HUES48 (cell line): ENCODE measurements at regions not wholly inside any gene's neighbourhood (a gene's known extent, or its start where the extent isn't known, plus 50 kb on each side); places are given as distances from the start of the nearest gene placed in this dataset.

Experiments used
- H3K27ac ChIP-seq: one replicate; pipeline ENCODE4 v1.7.0; 2013; ENCODE audit warnings: low read depth, low read length, inconsistent platforms
- H3K27me3 ChIP-seq: 2 replicates; pipeline ENCODE4 v1.6.1; 2013; ENCODE audit warnings: mild to moderate bottlenecking, low read length; ENCODE audit not compliant: control insufficient read depth, insufficient read depth
- H3K36me3 ChIP-seq: 2 replicates; pipeline ENCODE4 v1.6.1; 2013; ENCODE audit warnings: low read length; ENCODE audit not compliant: control insufficient read depth, insufficient read depth
- H3K4me1 ChIP-seq: 2 replicates; pipeline ENCODE4 v1.6.1; 2013; ENCODE audit warnings: mild to moderate bottlenecking, low read length; ENCODE audit not compliant: control insufficient read depth, insufficient read depth
- H3K4me3 ChIP-seq: 2 replicates; pipeline ENCODE4 v1.5.1; 2013; ENCODE audit warnings: mild to moderate bottlenecking, low read depth, low read length
- H3K9ac ChIP-seq: 2 replicates; pipeline ENCODE4 v1.6.1; 2013; ENCODE audit warnings: mild to moderate bottlenecking, low read depth, low read length, moderate library complexity
- H3K9me3 ChIP-seq: 2 replicates; pipeline ENCODE4 v1.6.1; 2013; ENCODE audit warnings: low read length; ENCODE audit not compliant: control insufficient read depth, insufficient read depth

- H3K27ac ChIP-seq = no peak overlapping the region
- no peaks in the 10 kb centered on the region for H3K27me3 ChIP-seq
- H3K4me3 ChIP-seq = no peak overlapping the region
- H3K9me3 ChIP-seq = no peaks in the 10 kb centered on the region
- no peak overlapping the region for H3K9ac ChIP-seq
- H3K36me3 ChIP-seq = no peaks in the 10 kb centered on the region
- H3K4me1 ChIP-seq = no peaks in the 10 kb centered on the region
Measured at GRCh38 chr12:126889501-126889900, 1377.5 kb upstream of the TMEM132C start.

GRCh38 chr12:126890097-126890496 lies 1376.9 kb upstream of the TMEM132C start:
- H3K27ac ChIP-seq = no peak overlapping the region
- H3K9ac ChIP-seq = no peak overlapping the region
- no peaks in the 10 kb centered on the region for H3K27me3 ChIP-seq
- H3K36me3 ChIP-seq = no peaks in the 10 kb centered on the region
- H3K4me3 ChIP-seq = no peak overlapping the region
- H3K9me3 ChIP-seq = no peaks in the 10 kb centered on the region
- H3K4me1 ChIP-seq = no peaks in the 10 kb centered on the region

- Histone ChIP-seq H3K27ac (no peak overlapping the region), H3K9me3 (no peaks in the 10 kb centered on the region), H3K27me3 (no peaks in the 10 kb centered on the region), H3K4me1 (no peaks in the 10 kb centered on the region), H3K9ac (no peak overlapping the region), H3K36me3 (no peaks in the 10 kb centered on the region), H3K4me3 (no peak overlapping the region)
Measured at GRCh38 chr12:126891789-126892188, 1375.2 kb upstream of the TMEM132C start.

- Histone ChIP-seq H3K4me1 (peaks cover 10% of the 10 kb centered on the region), H3K27me3 (no peaks in the 10 kb centered on the region; the same call in 1 of the 2 replicates), H3K4me3 (no peak overlapping the region), H3K9me3 (no peaks in the 10 kb centered on the region), H3K36me3 (no peaks in the 10 kb centered on the region), H3K9ac (no peak overlapping the region), H3K27ac (no peak overlapping the region)
Measured at GRCh38 chr12:126895951-126896913, 1370.7 kb upstream of the TMEM132C start.

- Histone ChIP-seq H3K9me3 (no peaks in the 10 kb centered on the region), H3K9ac (no peak overlapping the region), H3K36me3 (no peaks in the 10 kb centered on the region), H3K4me1 (peaks cover 15% of the 10 kb centered on the region), H3K27ac (no peak overlapping the region), H3K27me3 (no peaks in the 10 kb centered on the region; the same call in 1 of the 2 replicates), H3K4me3 (no peak overlapping the region)
Measured at GRCh38 chr12:126897102-126897501, 1369.9 kb upstream of the TMEM132C start.

- no peak overlapping the region for H3K9ac ChIP-seq
- H3K27ac ChIP-seq = no peak overlapping the region
- H3K27me3 ChIP-seq = no peaks in the 10 kb centered on the region; the same call in 1 of the 2 replicates
- H3K36me3 ChIP-seq = no peaks in the 10 kb centered on the region
- H3K4me3 ChIP-seq = no peak overlapping the region
- H3K4me1 ChIP-seq = peaks cover 21% of the 10 kb centered on the region
- no peaks in the 10 kb centered on the region for H3K9me3 ChIP-seq
Measured at GRCh38 chr12:126897778-126898177, 1369.2 kb upstream of the TMEM132C start.

GRCh38 chr12:126898562-126898961 lies 1368.4 kb upstream of the TMEM132C start:
- Histone ChIP-seq H3K27ac (no peak overlapping the region), H3K9me3 (no peaks in the 10 kb centered on the region), H3K4me1 (peaks cover 25% of the 10 kb centered on the region), H3K36me3 (no peaks in the 10 kb centered on the region), H3K9ac (no peak overlapping the region), H3K4me3 (no peak overlapping the region), H3K27me3 (no peaks in the 10 kb centered on the region; the same call in 1 of the 2 replicates)

GRCh38 chr12:126899926-126900792 lies 1366.8 kb upstream of the TMEM132C start:
- Histone ChIP-seq H3K36me3 (no peaks in the 10 kb centered on the region), H3K9ac (no peak overlapping the region), H3K4me1 (peaks cover 26% of the 10 kb centered on the region), H3K27me3 (no peaks in the 10 kb centered on the region; the same call in 1 of the 2 replicates), H3K9me3 (no peaks in the 10 kb centered on the region), H3K27ac (no peak overlapping the region), H3K4me3 (no peak overlapping the region)

- no peak overlapping the region for H3K9ac ChIP-seq
- H3K4me1 ChIP-seq = peaks cover 46% of the 10 kb centered on the region
- no peaks in the 10 kb centered on the region; the same call in 1 of the 2 replicates for H3K27me3 ChIP-seq
- H3K36me3 ChIP-seq = no peaks in the 10 kb centered on the region
- H3K27ac ChIP-seq = no peak overlapping the region
- no peaks in the 10 kb centered on the region for H3K9me3 ChIP-seq
- no peak overlapping the region for H3K4me3 ChIP-seq
Measured at GRCh38 chr12:126903027-126903876, 1363.7 kb upstream of the TMEM132C start.

- no peaks in the 10 kb centered on the region for H3K36me3 ChIP-seq
- H3K27ac ChIP-seq = no peak overlapping the region
- H3K9me3 ChIP-seq = no peaks in the 10 kb centered on the region
- H3K9ac ChIP-seq = no peak overlapping the region
- H3K4me3 ChIP-seq = no peak overlapping the region; the same call in 1 of the 2 replicates
- no peaks in the 10 kb centered on the region for H3K27me3 ChIP-seq
- H3K4me1 ChIP-seq = peaks cover 41% of the 10 kb centered on the region
Measured at GRCh38 chr12:126905752-126906151, 1361.2 kb upstream of the TMEM132C start.
